CD4-positive, alpha-beta T cell (primary cell): ENCODE measurements at regions not wholly inside any gene's neighbourhood (a gene's known extent, or its start where the extent isn't known, plus 50 kb on each side); places are given as distances from the start of the nearest gene placed in this dataset.

Experiments used
- ATAC-seq: fragments of 200-7000 bp; cut with Tn5 transposase; one replicate; pipeline ENCODE4 v1.10.0; 2022; ENCODE audit warnings: mild to moderate bottlenecking; ENCODE audit not compliant: poor library complexity
- CTCF ChIA-PET: fragments of 350-600 bp; sonication (Branson Sonifier 250); formaldehyde crosslinking; loops from one replicate; lab custom pipeline; 2021; ENCODE audit warnings: antibody characterized with exemption, inconsistent platforms; lab: Charles Lee
- POLR2A ChIA-PET: fragments of 350-600 bp; sonication (Branson Sonifier 250); formaldehyde crosslinking; loops from one replicate; lab custom pipeline; 2021; ENCODE audit warnings: antibody characterized with exemption, inconsistent platforms; lab: Charles Lee
- DNase-seq, 14 experiments: peaks; one replicate each; pipeline ENCODE4 v3.0.0-alpha.2; 2013 to 2020; ENCODE audit warnings: mixed read lengths in 2 of 14
- H3K27ac ChIP-seq, 2 donors: one replicate each; pipeline versions ENCODE4 v1.5.1 to v1.7.0; 2013; ENCODE audit warnings: low read length in 2 of 2, low read depth in 1 of 2, mild to moderate bottlenecking in 1 of 2
- H3K27me3 ChIP-seq, 2 experiments: 1 replicate in 1 of 2; 2 replicates in 1 of 2; pipeline versions ENCODE4 v1.6.1 to v1.7.0; 2013; ENCODE audit warnings: low read length in 2 of 2, control low read depth in 1 of 2, mild to moderate bottlenecking in 1 of 2, moderate library complexity in 1 of 2; ENCODE audit not compliant: insufficient read depth in 2 of 2, control insufficient read depth in 1 of 2
- H3K36me3 ChIP-seq: one replicate; pipeline ENCODE4 v1.6.1; 2013; ENCODE audit warnings: low read length, control low read depth; ENCODE audit not compliant: insufficient read depth
- H3K4me1 ChIP-seq: one replicate; pipeline ENCODE4 v1.6.1; 2013; ENCODE audit warnings: low read length, control low read depth; ENCODE audit not compliant: insufficient read depth
- H3K4me3 ChIP-seq: one replicate; pipeline ENCODE4 v1.5.1; 2013; ENCODE audit warnings: mild to moderate bottlenecking, low read length, moderate library complexity
- H3K9me3 ChIP-seq, 2 experiments: 1 replicate in 1 of 2; 2 replicates in 1 of 2; pipeline versions ENCODE4 v1.6.1 to v1.7.0; 2013; ENCODE audit warnings: low read length in 2 of 2, mild to moderate bottlenecking in 2 of 2, control low read depth in 1 of 2, moderate library complexity in 1 of 2; ENCODE audit not compliant: control insufficient read depth in 1 of 2, insufficient read depth in 1 of 2
- H3K27ac Mint-ChIP-seq: one replicate; pipeline ENCODE4 v1.8.0; 2020; ENCODE audit warnings: mixed read lengths
- H3K27me3 Mint-ChIP-seq: one replicate; pipeline ENCODE4 v1.8.0; 2021; ENCODE audit warnings: mixed read lengths
- H3K36me3 Mint-ChIP-seq: one replicate; pipeline ENCODE4 v1.8.0; 2021; ENCODE audit warnings: low read depth, mixed read lengths
- H3K4me1 Mint-ChIP-seq: one replicate; pipeline ENCODE4 v1.8.0; 2021; ENCODE audit warnings: low read depth, mixed read lengths
- H3K4me3 Mint-ChIP-seq: one replicate; pipeline ENCODE4 v1.8.0; 2020; ENCODE audit warnings: mild to moderate bottlenecking, mixed read lengths
- H3K9me3 Mint-ChIP-seq: one replicate; pipeline ENCODE4 v1.8.0; 2020; ENCODE audit warnings: mixed read lengths
- CTCF ChIP-seq: fragments of 200-600 bp; IDR thresholded peaks from one replicate; pipeline ENCODE4 v1.8.0; 2022; ENCODE audit warnings: antibody characterized with exemption, mild to moderate bottlenecking
- intact Hi-C, 2 experiments: fragments of 100-400 bp; cut with DNase I in 1 of 2; cut with micrococcal nuclease in 1 of 2; formaldehyde crosslinking; loops; one replicate each; pipeline versions ENCODE4 v1.15.1 to v1.9.0; 2023 to 2025; cut with DNase I, micrococcal nuclease

- H3K27ac Mint-ChIP-seq, result no peak overlapping the region
- H3K4me1 ChIP-seq, result no peaks in the 10 kb centered on the region
- intact Hi-C loops, result no loop called here
- no peak overlapping the region for H3K4me3 Mint-ChIP-seq
- H3K36me3 ChIP-seq, result no peaks in the 10 kb centered on the region
- H3K27me3 ChIP-seq, result no peaks in the 10 kb centered on the region
- no peak overlapping the region for H3K27ac ChIP-seq
- no peaks in the 10 kb centered on the region for H3K4me1 Mint-ChIP-seq
- ChIA-PET POLR2A (no interaction called here), CTCF (no interaction called here)
- H3K27me3 Mint-ChIP-seq, result no peaks in the 10 kb centered on the region
- peaks cover 0 to 3% of the 10 kb centered on the region in 2 experiments for H3K9me3 ChIP-seq
- H3K4me3 ChIP-seq, result no peak overlapping the region
- no peaks in the 10 kb centered on the region for H3K36me3 Mint-ChIP-seq
- ATAC-seq, result no peak
- no peaks in the 10 kb centered on the region for H3K9me3 Mint-ChIP-seq
- DNase-seq, result no peak
- TF ChIP-seq CTCF, result no peak
Observed at GRCh38 chr12:24328261-24328660, 378.8 kb upstream of the SOX5 start.

- H3K4me1 Mint-ChIP-seq, result no peaks in the 10 kb centered on the region
- no peaks in the 10 kb centered on the region for H3K36me3 Mint-ChIP-seq
- H3K27ac Mint-ChIP-seq, result no peak overlapping the region
- H3K27ac ChIP-seq, result no peak overlapping the region
- DNase-seq (no peak), ATAC-seq (no peak)
- no peak overlapping the region for H3K4me3 Mint-ChIP-seq
- H3K27me3 ChIP-seq, result no peaks in the 10 kb centered on the region
- H3K4me1 ChIP-seq, result no peaks in the 10 kb centered on the region
- H3K27me3 Mint-ChIP-seq, result no peaks in the 10 kb centered on the region
- H3K36me3 ChIP-seq, result no peaks in the 10 kb centered on the region
- CTCF ChIA-PET, result no interaction called here
- H3K9me3 Mint-ChIP-seq, result no peaks in the 10 kb centered on the region
- no peaks in the 10 kb centered on the region for H3K9me3 ChIP-seq
- POLR2A ChIA-PET, result no interaction called here
- TF ChIP-seq CTCF, result no peak
- H3K4me3 ChIP-seq, result no peak overlapping the region
- intact Hi-C loops, result no loop called here
Observed at GRCh38 chr12:24325331-24325730, 375.9 kb upstream of the SOX5 start.

GRCh38 chr12:24307716-24308335, 358.4 kb upstream of the SOX5 start:
- Mint-ChIP-seq H3K4me3 (no peak overlapping the region), H3K36me3 (no peaks in the 10 kb centered on the region), H3K9me3 (no peaks in the 10 kb centered on the region), H3K4me1 (no peaks in the 10 kb centered on the region), H3K27ac (no peak overlapping the region), H3K27me3 (no peaks in the 10 kb centered on the region)
- no peak overlapping the region for H3K27ac ChIP-seq
- TF ChIP-seq CTCF, result no peak
- no peak overlapping the region for H3K4me3 ChIP-seq
- no peaks in the 10 kb centered on the region for H3K4me1 ChIP-seq
- ChIA-PET POLR2A (no interaction called here), CTCF (no interaction called here)
- intact Hi-C loops, result no loop called here
- ATAC-seq (no peak), DNase-seq (no peak)
- H3K9me3 ChIP-seq, result no peaks in the 10 kb centered on the region
- H3K27me3 ChIP-seq, result no peaks in the 10 kb centered on the region
- H3K36me3 ChIP-seq, result no peaks in the 10 kb centered on the region
